ENCODE measurements at regions not wholly inside any gene's neighbourhood (a gene's known extent, or its start where the extent isn't known, plus 50 kb on each side); places are given as distances from the start of the nearest gene placed in this dataset.

DNA sequence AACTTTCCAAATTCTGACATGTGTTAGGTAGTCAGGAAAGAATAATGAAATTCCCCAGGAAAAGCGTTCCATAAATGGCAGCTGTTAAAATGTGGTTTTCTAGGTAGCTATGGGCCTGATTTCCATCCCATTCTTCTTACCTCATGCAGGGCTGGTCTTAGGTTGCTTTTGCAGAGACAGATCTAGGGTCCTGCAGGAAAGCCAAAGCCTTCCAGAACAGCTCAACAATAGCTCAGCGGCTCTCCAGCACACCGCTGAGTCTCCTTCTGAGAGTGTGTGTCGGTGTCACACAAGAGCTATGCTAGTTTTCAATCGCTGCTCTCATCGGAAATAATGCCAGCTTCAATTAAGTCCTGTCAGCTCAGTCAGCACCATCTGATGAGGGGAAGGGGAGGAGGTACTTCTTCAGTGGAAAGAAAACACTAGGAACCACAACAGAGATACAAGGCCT, 106.7 kb downstream of the TMEM30B start:
- Histone ChIP-seq H2BK120ac (ENCODE audit: low read depth, low read length) (no peak overlapping the region), H3K27ac (ENCODE audit: low read depth, low read length) (peak overlapping the region; percentile 86), H3K27me3 (ENCODE audit: insufficient read depth, low read length, poor library complexity) (no peaks in the 10 kb centered on the region), H2BK5ac (ENCODE audit: low read length) (peak overlapping the region; percentile 57), H4K5ac (ENCODE audit: low read length) (no peak overlapping the region), H4K8ac (ENCODE audit: low read depth, low read length) (no peak overlapping the region), H3K23ac (ENCODE audit: low read length) (no peak overlapping the region), H3K9ac (ENCODE audit: low read length) (peak overlapping the region; percentile 24), H3K79me2 (ENCODE audit: control insufficient read depth, insufficient read depth, low read length) (no peaks in the 10 kb centered on the region), H3K56ac (ENCODE audit: low read length) (peak overlapping the region; percentile 44), H3K4me1 (ENCODE audit: control insufficient read depth, low read depth, low read length) (peaks cover 6% of the 10 kb centered on the region), H2BK15ac (replicated peaks; ENCODE audit: low read depth) (no peak overlapping the region), H3K4me3 (ENCODE audit: low read length) (no peak overlapping the region), H3K36me3 (ENCODE audit: control insufficient read depth, insufficient read depth, low read length) (no peaks in the 10 kb centered on the region), H3K4ac (ENCODE audit: low read depth, low read length) (no peak overlapping the region), H2AK5ac (ENCODE audit: low read length) (no peak overlapping the region), H3K79me1 (ENCODE audit: low read length) (no peaks in the 10 kb centered on the region), H3K4me2 (ENCODE audit: low read length) (no peak overlapping the region), H3K18ac (ENCODE audit: low read length) (no peak overlapping the region)
- peak; percentile 47 for DNase-seq
- no CpG with 5 or more reads among the region's 6 CpGs for WGBS (ENCODE audit: extremely low coverage, insufficient coverage, low lambda C conversion rate)

DNA sequence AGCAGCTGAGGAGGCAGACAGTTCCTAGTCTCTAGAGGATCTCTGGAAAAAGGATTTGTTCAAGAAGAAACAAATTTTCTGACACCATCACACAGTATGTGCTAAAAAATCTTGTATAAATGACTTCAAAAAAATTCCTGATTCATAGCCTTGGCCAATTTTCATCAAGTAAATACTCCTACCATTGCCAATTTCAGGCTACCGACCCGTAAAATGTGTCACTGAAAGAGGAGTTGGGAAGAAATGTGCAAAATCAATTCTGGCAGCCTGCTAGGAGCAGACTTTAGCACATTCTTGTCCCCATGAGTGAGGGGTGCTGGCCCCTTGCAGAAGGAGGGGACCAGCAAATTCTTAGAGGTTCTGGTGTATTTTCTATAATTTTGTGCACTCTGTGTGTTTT, 109.4 kb downstream of the TMEM30B start:
- Histone ChIP-seq H2BK15ac (replicated peaks; ENCODE audit: low read depth) (no peak overlapping the region), H3K4ac (ENCODE audit: low read depth, low read length) (no peak overlapping the region), H3K4me3 (ENCODE audit: low read length) (no peak overlapping the region), H3K79me1 (ENCODE audit: low read length) (no peaks in the 10 kb centered on the region), H3K56ac (ENCODE audit: low read length) (no peak overlapping the region), H3K27me3 (ENCODE audit: insufficient read depth, low read length, poor library complexity) (no peaks in the 10 kb centered on the region), H2BK120ac (ENCODE audit: low read depth, low read length) (peak overlapping the region; percentile 23), H3K36me3 (ENCODE audit: control insufficient read depth, insufficient read depth, low read length) (no peaks in the 10 kb centered on the region), H3K4me1 (ENCODE audit: control insufficient read depth, low read depth, low read length) (peaks cover 6% of the 10 kb centered on the region), H3K18ac (ENCODE audit: low read length) (peak overlapping the region; percentile 60), H3K23ac (ENCODE audit: low read length) (no peak overlapping the region), H2BK5ac (ENCODE audit: low read length) (no peak overlapping the region), H3K27ac (ENCODE audit: low read depth, low read length) (no peak overlapping the region), H3K4me2 (ENCODE audit: low read length) (no peak overlapping the region), H4K8ac (ENCODE audit: low read depth, low read length) (no peak overlapping the region), H4K5ac (ENCODE audit: low read length) (no peak overlapping the region), H3K9ac (ENCODE audit: low read length) (no peak overlapping the region), H2AK5ac (ENCODE audit: low read length) (no peak overlapping the region), H3K79me2 (ENCODE audit: control insufficient read depth, insufficient read depth, low read length) (no peaks in the 10 kb centered on the region)
- WGBS (ENCODE audit: extremely low coverage, insufficient coverage, low lambda C conversion rate), result no CpG with 5 or more reads among the region's 2 CpGs
- no peak for DNase-seq

DNA sequence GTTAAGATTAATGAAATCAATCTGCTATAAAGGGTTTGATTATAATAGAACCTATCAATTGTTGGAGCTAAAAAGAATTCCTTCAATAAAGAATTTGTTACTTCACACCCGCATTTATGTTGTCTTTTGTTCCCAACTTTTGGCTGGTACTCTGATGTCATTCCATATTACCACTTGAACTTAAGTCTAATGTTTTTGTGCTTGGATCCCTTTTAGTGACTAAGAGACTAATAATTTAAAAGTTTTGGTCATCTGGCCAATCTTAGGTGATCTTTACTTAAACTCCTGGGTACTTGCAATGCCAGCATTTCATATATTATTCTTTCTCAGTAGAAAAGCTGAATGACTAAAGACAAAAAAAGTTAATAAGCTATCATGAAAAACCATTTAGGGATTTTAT, 113.0 kb downstream of the TMEM30B start:
- WGBS (ENCODE audit: extremely low coverage, insufficient coverage, low lambda C conversion rate), result no CpG with 5 or more reads among the region's 1 CpG
- no peaks in the 10 kb centered on the region for H3K36me3 ChIP-seq (ENCODE audit: control insufficient read depth, insufficient read depth, low read length)
- H3K27me3 ChIP-seq (ENCODE audit: insufficient read depth, low read length, poor library complexity), result no peaks in the 10 kb centered on the region
- H3K4ac ChIP-seq (ENCODE audit: low read depth, low read length), result no peak overlapping the region
- H3K4me3 ChIP-seq (ENCODE audit: low read length), result no peak overlapping the region
- H3K4me2 ChIP-seq (ENCODE audit: low read length), result no peak overlapping the region
- H3K23ac ChIP-seq (ENCODE audit: low read length), result no peak overlapping the region
- no peak overlapping the region for H4K8ac ChIP-seq (ENCODE audit: low read depth, low read length)
- H4K5ac ChIP-seq (ENCODE audit: low read length), result no peak overlapping the region
- no peak overlapping the region for H3K56ac ChIP-seq (ENCODE audit: low read length)
- no peaks in the 10 kb centered on the region for H3K79me2 ChIP-seq (ENCODE audit: control insufficient read depth, insufficient read depth, low read length)
- no peak overlapping the region for H3K9ac ChIP-seq (ENCODE audit: low read length)
- no peak overlapping the region for H2BK5ac ChIP-seq (ENCODE audit: low read length)
- H2BK15ac ChIP-seq (replicated peaks; ENCODE audit: low read depth), result no peak overlapping the region
- H3K27ac ChIP-seq (ENCODE audit: low read depth, low read length), result no peak overlapping the region
- no peaks in the 10 kb centered on the region for H3K4me1 ChIP-seq (ENCODE audit: control insufficient read depth, low read depth, low read length)
- no peak overlapping the region for H2BK120ac ChIP-seq (ENCODE audit: low read depth, low read length)
- no peak overlapping the region for H2AK5ac ChIP-seq (ENCODE audit: low read length)
- H3K79me1 ChIP-seq (ENCODE audit: low read length), result no peaks in the 10 kb centered on the region
- no peak for DNase-seq
- H3K18ac ChIP-seq (ENCODE audit: low read length), result no peak overlapping the region

DNA sequence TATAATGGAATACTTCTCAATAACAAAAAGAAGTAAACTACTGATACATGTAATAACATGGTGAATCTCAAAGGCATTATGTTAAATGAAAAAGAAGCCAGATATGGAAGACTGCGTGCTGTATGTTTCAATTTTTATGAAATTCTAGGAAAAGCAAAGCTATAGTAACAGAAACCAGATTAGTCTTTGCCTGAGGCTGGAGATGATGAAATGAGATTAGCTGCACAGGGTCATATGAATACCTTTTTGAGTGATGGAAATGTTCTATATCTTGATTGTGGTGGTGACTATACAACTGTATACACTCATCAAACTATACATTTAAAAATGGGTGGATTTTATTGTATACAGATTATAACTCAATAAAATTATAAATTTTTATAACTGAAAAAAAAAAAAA, 113.5 kb downstream of the TMEM30B start:
- Histone ChIP-seq H2AK5ac (ENCODE audit: low read length) (no peak overlapping the region), H2BK15ac (replicated peaks; ENCODE audit: low read depth) (no peak overlapping the region), H3K79me2 (ENCODE audit: control insufficient read depth, insufficient read depth, low read length) (no peaks in the 10 kb centered on the region), H2BK5ac (ENCODE audit: low read length) (no peak overlapping the region), H3K9ac (ENCODE audit: low read length) (no peak overlapping the region), H3K36me3 (ENCODE audit: control insufficient read depth, insufficient read depth, low read length) (no peaks in the 10 kb centered on the region), H3K79me1 (ENCODE audit: low read length) (no peaks in the 10 kb centered on the region), H2BK120ac (ENCODE audit: low read depth, low read length) (no peak overlapping the region), H3K27ac (ENCODE audit: low read depth, low read length) (no peak overlapping the region), H3K23ac (ENCODE audit: low read length) (no peak overlapping the region), H3K18ac (ENCODE audit: low read length) (no peak overlapping the region), H3K27me3 (ENCODE audit: insufficient read depth, low read length, poor library complexity) (no peaks in the 10 kb centered on the region), H3K4me2 (ENCODE audit: low read length) (no peak overlapping the region), H3K4me3 (ENCODE audit: low read length) (no peak overlapping the region), H3K4me1 (ENCODE audit: control insufficient read depth, low read depth, low read length) (no peaks in the 10 kb centered on the region), H3K56ac (ENCODE audit: low read length) (no peak overlapping the region), H3K4ac (ENCODE audit: low read depth, low read length) (no peak overlapping the region), H4K5ac (ENCODE audit: low read length) (no peak overlapping the region), H4K8ac (ENCODE audit: low read depth, low read length) (no peak overlapping the region)
- no peak for DNase-seq
- WGBS (ENCODE audit: extremely low coverage, insufficient coverage, low lambda C conversion rate), result no CpG with 5 or more reads among the region's 1 CpG

DNA sequence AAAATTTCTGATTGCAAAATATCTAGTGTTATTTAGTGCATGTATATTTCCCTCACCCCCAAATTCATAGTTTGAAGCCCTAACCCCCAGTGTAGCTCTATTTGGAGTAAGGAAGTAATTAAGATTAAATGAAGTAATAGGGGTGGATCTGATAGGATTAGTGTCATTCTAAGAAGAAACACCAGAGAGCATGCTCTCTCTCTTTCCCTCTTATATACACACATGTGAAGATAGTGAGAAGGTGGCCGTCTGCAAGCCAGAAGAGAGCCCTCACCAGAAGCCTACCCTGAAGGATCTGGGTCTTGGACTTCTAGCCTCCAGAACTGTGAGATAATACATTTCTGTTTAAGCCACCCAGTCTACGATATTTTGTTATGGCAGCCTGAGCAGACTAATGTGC, 120.3 kb downstream of the TMEM30B start:
- no peak overlapping the region for H3K18ac ChIP-seq (ENCODE audit: low read length)
- no peak overlapping the region for H3K4me3 ChIP-seq (ENCODE audit: low read length)
- H3K4me2 ChIP-seq (ENCODE audit: low read length), result no peak overlapping the region
- no peak overlapping the region for H3K27ac ChIP-seq (ENCODE audit: low read depth, low read length)
- no peaks in the 10 kb centered on the region for H3K27me3 ChIP-seq (ENCODE audit: insufficient read depth, low read length, poor library complexity)
- no CpG with 5 or more reads among the region's 2 CpGs for WGBS (ENCODE audit: extremely low coverage, insufficient coverage, low lambda C conversion rate)
- no peak overlapping the region for H2BK120ac ChIP-seq (ENCODE audit: low read depth, low read length)
- H3K36me3 ChIP-seq (ENCODE audit: control insufficient read depth, insufficient read depth, low read length), result no peaks in the 10 kb centered on the region
- H3K9ac ChIP-seq (ENCODE audit: low read length), result no peak overlapping the region
- H3K79me1 ChIP-seq (ENCODE audit: low read length), result no peaks in the 10 kb centered on the region
- no peak for DNase-seq
- no peaks in the 10 kb centered on the region for H3K79me2 ChIP-seq (ENCODE audit: control insufficient read depth, insufficient read depth, low read length)
- H4K5ac ChIP-seq (ENCODE audit: low read length), result no peak overlapping the region
- no peak overlapping the region for H2AK5ac ChIP-seq (ENCODE audit: low read length)
- H3K23ac ChIP-seq (ENCODE audit: low read length), result no peak overlapping the region
- H3K56ac ChIP-seq (ENCODE audit: low read length), result no peak overlapping the region
- H2BK5ac ChIP-seq (ENCODE audit: low read length), result no peak overlapping the region
- no peak overlapping the region for H4K8ac ChIP-seq (ENCODE audit: low read depth, low read length)
- no peaks in the 10 kb centered on the region for H3K4me1 ChIP-seq (ENCODE audit: control insufficient read depth, low read depth, low read length)
- no peak overlapping the region for H3K4ac ChIP-seq (ENCODE audit: low read depth, low read length)
- no peak overlapping the region for H2BK15ac ChIP-seq (replicated peaks; ENCODE audit: low read depth)

GRCh38 chr14:61154641-61155040, 126.5 kb downstream of the TMEM30B start:
- no peak overlapping the region for H2BK5ac ChIP-seq (ENCODE audit: low read length)
- no peak overlapping the region for H3K27ac ChIP-seq (ENCODE audit: low read depth, low read length)
- no peak overlapping the region for H3K4ac ChIP-seq (ENCODE audit: low read depth, low read length)
- no peaks in the 10 kb centered on the region for H3K79me1 ChIP-seq (ENCODE audit: low read length)
- H3K18ac ChIP-seq (ENCODE audit: low read length), result no peak overlapping the region
- H2BK120ac ChIP-seq (ENCODE audit: low read depth, low read length), result no peak overlapping the region
- no peak overlapping the region for H3K4me3 ChIP-seq (ENCODE audit: low read length)
- H3K23ac ChIP-seq (ENCODE audit: low read length), result no peak overlapping the region
- no peak overlapping the region for H3K9ac ChIP-seq (ENCODE audit: low read length)
- H3K56ac ChIP-seq (ENCODE audit: low read length), result no peak overlapping the region
- H3K27me3 ChIP-seq (ENCODE audit: insufficient read depth, low read length, poor library complexity), result no peaks in the 10 kb centered on the region
- no peaks in the 10 kb centered on the region for H3K36me3 ChIP-seq (ENCODE audit: control insufficient read depth, insufficient read depth, low read length)
- no peak overlapping the region for H4K8ac ChIP-seq (ENCODE audit: low read depth, low read length)
- no peaks in the 10 kb centered on the region for H3K79me2 ChIP-seq (ENCODE audit: control insufficient read depth, insufficient read depth, low read length)
- H2AK5ac ChIP-seq (ENCODE audit: low read length), result no peak overlapping the region
- WGBS (ENCODE audit: extremely low coverage, insufficient coverage, low lambda C conversion rate), result no CpG with 5 or more reads among the region's 2 CpGs
- peaks cover 10% of the 10 kb centered on the region for H3K4me1 ChIP-seq (ENCODE audit: control insufficient read depth, low read depth, low read length)
- no peak for DNase-seq
- no peak overlapping the region for H2BK15ac ChIP-seq (replicated peaks; ENCODE audit: low read depth)
- H3K4me2 ChIP-seq (ENCODE audit: low read length), result no peak overlapping the region
- H4K5ac ChIP-seq (ENCODE audit: low read length), result no peak overlapping the region
